ENCODE measurements at regions not wholly inside any gene's neighbourhood (a gene's known extent, or its start where the extent isn't known, plus 50 kb on each side); places are given as distances from the start of the nearest gene placed in this dataset.

DNA sequence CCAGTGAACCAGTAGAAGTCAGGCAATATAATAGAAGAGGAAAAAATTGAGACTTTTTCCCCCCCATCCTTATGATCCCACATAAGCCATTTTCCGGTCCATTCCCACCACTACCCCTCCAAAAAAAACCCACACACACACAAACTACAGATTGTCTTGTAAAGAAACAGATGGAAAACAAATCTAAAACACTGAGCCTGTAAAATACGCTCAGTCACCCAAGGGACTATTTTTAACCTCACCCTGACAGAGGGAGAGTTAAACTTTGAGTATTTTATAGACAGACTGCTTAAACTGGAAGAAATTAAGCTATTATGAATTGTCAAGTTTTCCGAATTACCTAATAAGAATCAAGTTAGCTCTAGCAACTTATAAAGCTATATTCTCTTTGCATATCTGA lies 471.8 kb upstream of the C9orf72 start:
- TF ChIP-seq, protein P1, sequence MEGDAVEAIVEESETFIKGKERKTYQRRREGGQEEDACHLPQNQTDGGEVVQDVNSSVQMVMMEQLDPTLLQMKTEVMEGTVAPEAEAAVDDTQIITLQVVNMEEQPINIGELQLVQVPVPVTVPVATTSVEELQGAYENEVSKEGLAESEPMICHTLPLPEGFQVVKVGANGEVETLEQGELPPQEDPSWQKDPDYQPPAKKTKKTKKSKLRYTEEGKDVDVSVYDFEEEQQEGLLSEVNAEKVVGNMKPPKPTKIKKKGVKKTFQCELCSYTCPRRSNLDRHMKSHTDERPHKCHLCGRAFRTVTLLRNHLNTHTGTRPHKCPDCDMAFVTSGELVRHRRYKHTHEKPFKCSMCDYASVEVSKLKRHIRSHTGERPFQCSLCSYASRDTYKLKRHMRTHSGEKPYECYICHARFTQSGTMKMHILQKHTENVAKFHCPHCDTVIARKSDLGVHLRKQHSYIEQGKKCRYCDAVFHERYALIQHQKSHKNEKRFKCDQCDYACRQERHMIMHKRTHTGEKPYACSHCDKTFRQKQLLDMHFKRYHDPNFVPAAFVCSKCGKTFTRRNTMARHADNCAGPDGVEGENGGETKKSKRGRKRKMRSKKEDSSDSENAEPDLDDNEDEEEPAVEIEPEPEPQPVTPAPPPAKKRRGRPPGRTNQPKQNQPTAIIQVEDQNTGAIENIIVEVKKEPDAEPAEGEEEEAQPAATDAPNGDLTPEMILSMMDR (conservative IDR thresholded peaks at IDR 0.05; ENCODE audit: low read length), result no peak
- no peak for TF ChIP-seq EZH2phosphoT487 (IDR thresholded peaks at IDR 0.05; ENCODE audit: borderline replicate concordance)

All from Loucy (cell line).